ENCODE measurements at regions not wholly inside any gene's neighbourhood (a gene's known extent, or its start where the extent isn't known, plus 50 kb on each side); places are given as distances from the start of the nearest gene placed in this dataset.

GRCh38 chr12:20278276-20278675 lies 90.1 kb upstream of the PDE3A start:
- Mint-ChIP-seq H3K27ac (no peak overlapping the region), H3K9me3 (ENCODE audit: low read depth) (no peaks in the 10 kb centered on the region), H3K36me3 (ENCODE audit: low read depth) (no peaks in the 10 kb centered on the region), H3K4me3 (no peak overlapping the region), H3K4me1 (no peaks in the 10 kb centered on the region), H3K27me3 (no peaks in the 10 kb centered on the region)
- ChIA-PET CTCF (no interaction called here), POLR2A (no interaction called here)
- ATAC-seq (no peak), DNase-seq (no peak)
- intact Hi-C loops (cut with DNase I, micrococcal nuclease), result no loop called here

- CTCF ChIA-PET, result no interaction called here
- POLR2A ChIA-PET, result no interaction called here
- Mint-ChIP-seq H3K9me3 (ENCODE audit: low read depth) (no peaks in the 10 kb centered on the region), H3K27me3 (no peaks in the 10 kb centered on the region), H3K4me3 (no peak overlapping the region), H3K4me1 (no peaks in the 10 kb centered on the region), H3K27ac (no peak overlapping the region), H3K36me3 (ENCODE audit: low read depth) (no peaks in the 10 kb centered on the region)
- intact Hi-C loops (cut with DNase I, micrococcal nuclease), result no loop called here
- no peak for ATAC-seq
- no peak for DNase-seq
These were observed 87.8 kb upstream of the PDE3A start for GRCh38 chr12:20280515-20280914.

- POLR2A ChIA-PET, result no interaction called here
- no peaks in the 10 kb centered on the region for H3K4me1 Mint-ChIP-seq
- CTCF ChIA-PET, result no interaction called here
These were observed 85.9 kb upstream of the PDE3A start for GRCh38 chr12:20282401-20282800.

GRCh38 chr12:20283482-20283881 lies 84.9 kb upstream of the PDE3A start:
- intact Hi-C loops (cut with DNase I, micrococcal nuclease), result no loop called here
- POLR2A ChIA-PET, result no interaction called here
- CTCF ChIA-PET, result no interaction called here
- H3K27ac Mint-ChIP-seq, result no peak overlapping the region
- ATAC-seq (no peak), DNase-seq (no peak)
- H3K4me1 Mint-ChIP-seq, result no peaks in the 10 kb centered on the region
- H3K27me3 Mint-ChIP-seq, result no peaks in the 10 kb centered on the region
- H3K36me3 Mint-ChIP-seq (ENCODE audit: low read depth), result no peaks in the 10 kb centered on the region
- H3K9me3 Mint-ChIP-seq (ENCODE audit: low read depth), result no peaks in the 10 kb centered on the region
- H3K4me3 Mint-ChIP-seq, result no peak overlapping the region

More at GRCh38 chr12:20282401-20282800, 85.9 kb upstream of the PDE3A start:
- no peak overlapping the region for H3K4me3 Mint-ChIP-seq
- intact Hi-C loops (cut with DNase I, micrococcal nuclease), result no loop called here
- ATAC-seq, result no peak
- no peaks in the 10 kb centered on the region for H3K36me3 Mint-ChIP-seq (ENCODE audit: low read depth)
- DNase-seq, result no peak
- no peak overlapping the region for H3K27ac Mint-ChIP-seq
- no peaks in the 10 kb centered on the region for H3K27me3 Mint-ChIP-seq
- no peaks in the 10 kb centered on the region for H3K9me3 Mint-ChIP-seq (ENCODE audit: low read depth)

GRCh38 chr12:20289520-20289919 lies 78.8 kb upstream of the PDE3A start:
- POLR2A ChIA-PET, result no interaction called here
- H3K9me3 Mint-ChIP-seq (ENCODE audit: low read depth), result no peaks in the 10 kb centered on the region
- no peaks in the 10 kb centered on the region for H3K36me3 Mint-ChIP-seq (ENCODE audit: low read depth)
- no peak overlapping the region for H3K4me3 Mint-ChIP-seq
- intact Hi-C loops (cut with DNase I, micrococcal nuclease), result no loop called here
- ATAC-seq, result no peak
- no peaks in the 10 kb centered on the region for H3K4me1 Mint-ChIP-seq
- DNase-seq, result no peak
- H3K27me3 Mint-ChIP-seq, result no peaks in the 10 kb centered on the region
- CTCF ChIA-PET, result no interaction called here
- no peak overlapping the region for H3K27ac Mint-ChIP-seq

- H3K9me3 Mint-ChIP-seq (ENCODE audit: low read depth), result peaks cover 21% of the 10 kb centered on the region
- intact Hi-C loops (cut with DNase I, micrococcal nuclease), result no loop called here
- CTCF ChIA-PET, result no interaction called here
These were observed 67.9 kb upstream of the PDE3A start for GRCh38 chr12:20300457-20300856.

GRCh38 chr12:20305470-20305869 lies 62.9 kb upstream of the PDE3A start:
- ATAC-seq, result no peak
- Mint-ChIP-seq H3K27me3 (no peaks in the 10 kb centered on the region), H3K4me3 (no peak overlapping the region), H3K27ac (no peak overlapping the region), H3K36me3 (ENCODE audit: low read depth) (no peaks in the 10 kb centered on the region), H3K9me3 (ENCODE audit: low read depth) (peaks cover 21% of the 10 kb centered on the region), H3K4me1 (no peaks in the 10 kb centered on the region)
- no peak for DNase-seq
- ChIA-PET CTCF (interaction anchor here (0.6 kb wide), 1 partner anchor 609 kb away, joined by 3 read pairs; no protein-coding TSS in a partner anchor), POLR2A (no interaction called here)
- intact Hi-C loops (cut with DNase I, micrococcal nuclease), result no loop called here

More at GRCh38 chr12:20300457-20300856, 67.9 kb upstream of the PDE3A start:
- Mint-ChIP-seq H3K4me1 (no peaks in the 10 kb centered on the region), H3K4me3 (no peak overlapping the region), H3K27ac (no peak overlapping the region), H3K27me3 (no peaks in the 10 kb centered on the region), H3K36me3 (ENCODE audit: low read depth) (peaks cover 2% of the 10 kb centered on the region)
- POLR2A ChIA-PET, result no interaction called here
- ATAC-seq (no peak), DNase-seq (no peak)

- Mint-ChIP-seq H3K4me1 (no peaks in the 10 kb centered on the region), H3K4me3 (no peak overlapping the region), H3K27ac (no peak overlapping the region), H3K36me3 (ENCODE audit: low read depth) (no peaks in the 10 kb centered on the region), H3K27me3 (no peaks in the 10 kb centered on the region), H3K9me3 (ENCODE audit: low read depth) (peaks cover 16% of the 10 kb centered on the region)
- ChIA-PET POLR2A (no interaction called here), CTCF (no interaction called here)
- intact Hi-C loops (cut with DNase I, micrococcal nuclease), result no loop called here
- DNase-seq, result no peak
- no peak for ATAC-seq
These were observed 58.7 kb upstream of the PDE3A start for GRCh38 chr12:20309504-20310148.

- CTCF ChIA-PET, result interaction anchor here (0.7 kb wide), 1 partner anchor 90 kb away, joined by 3 read pairs; no protein-coding TSS in a partner anchor
- no peaks in the 10 kb centered on the region for H3K4me1 Mint-ChIP-seq
- POLR2A ChIA-PET, result no interaction called here
These were observed 54.0 kb upstream of the PDE3A start for GRCh38 chr12:20314328-20314727.

GRCh38 chr12:20317554-20317953 lies 50.8 kb upstream of the PDE3A start:
- intact Hi-C loops (cut with DNase I, micrococcal nuclease), result no loop called here
- CTCF ChIA-PET, result no interaction called here
- no peaks in the 10 kb centered on the region for H3K9me3 Mint-ChIP-seq (ENCODE audit: low read depth)

More at GRCh38 chr12:20314328-20314727, 54.0 kb upstream of the PDE3A start:
- Mint-ChIP-seq H3K27me3 (no peaks in the 10 kb centered on the region), H3K27ac (no peak overlapping the region), H3K36me3 (ENCODE audit: low read depth) (no peaks in the 10 kb centered on the region), H3K9me3 (ENCODE audit: low read depth) (no peaks in the 10 kb centered on the region), H3K4me3 (no peak overlapping the region)
- intact Hi-C loops (cut with DNase I, micrococcal nuclease), result no loop called here
- ATAC-seq, result no peak
- no peak for DNase-seq

More at GRCh38 chr12:20317554-20317953, 50.8 kb upstream of the PDE3A start:
- no peak overlapping the region for H3K4me3 Mint-ChIP-seq
- no peak for DNase-seq
- no peaks in the 10 kb centered on the region for H3K36me3 Mint-ChIP-seq (ENCODE audit: low read depth)
- no peaks in the 10 kb centered on the region for H3K27me3 Mint-ChIP-seq
- no peak for ATAC-seq
- POLR2A ChIA-PET, result no interaction called here
- no peaks in the 10 kb centered on the region for H3K4me1 Mint-ChIP-seq
- no peak overlapping the region for H3K27ac Mint-ChIP-seq

Data from activated CD4-positive, alpha-beta T cell treated with anti-CD3 and anti-CD28 coated beads for 36 hours (primary cell).